A204.1 (cell line): ENCODE measurements at regions not wholly inside any gene's neighbourhood (a gene's known extent, or its start where the extent isn't known, plus 50 kb on each side); places are given as distances from the start of the nearest gene placed in this dataset.
"Not testable (repeated sequence)": the region's sequence is repeated elsewhere in the genome, so short reads cannot be mapped to it uniquely, and the experiment has no call there.

Experiments
- FAIRE-seq: peaks from 2 replicates; lab custom pipeline; 2012; peaks lifted over from hg19 to GRCh38; lab: Jason Lieb, UNC

- FAIRE-seq: not testable (repeated sequence)
Observed at GRCh38 chr2:109976319-109976718, 77.8 kb downstream of the LIMS3 start.

- FAIRE-seq: peak; percentile 3
Observed at GRCh38 chr2:109980754-109981153, 82.3 kb downstream of the LIMS3 start.

- not testable (repeated sequence) for FAIRE-seq
Observed at GRCh38 chr2:109986389-109987088, 88.1 kb downstream of the LIMS3 start.

DNA sequence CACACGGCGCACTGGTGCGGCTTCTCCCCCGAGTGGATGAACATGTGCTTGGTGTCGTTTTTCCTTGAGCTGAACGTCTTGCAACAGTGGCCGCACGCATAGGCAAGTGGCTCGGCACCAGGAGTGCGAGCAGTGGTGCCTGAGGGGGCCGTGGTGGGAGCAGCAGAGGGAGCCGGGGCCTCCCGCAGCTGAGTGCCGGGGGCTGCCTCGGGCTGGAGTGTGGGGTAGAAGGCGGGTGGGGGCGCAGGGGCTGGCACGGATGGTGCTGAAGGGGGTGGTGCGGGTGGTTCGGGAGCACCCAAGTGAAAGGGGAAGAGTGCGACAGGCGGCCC lies 88.6 kb downstream of the LIMS3 start:
- FAIRE-seq: not testable (repeated sequence)

DNA sequence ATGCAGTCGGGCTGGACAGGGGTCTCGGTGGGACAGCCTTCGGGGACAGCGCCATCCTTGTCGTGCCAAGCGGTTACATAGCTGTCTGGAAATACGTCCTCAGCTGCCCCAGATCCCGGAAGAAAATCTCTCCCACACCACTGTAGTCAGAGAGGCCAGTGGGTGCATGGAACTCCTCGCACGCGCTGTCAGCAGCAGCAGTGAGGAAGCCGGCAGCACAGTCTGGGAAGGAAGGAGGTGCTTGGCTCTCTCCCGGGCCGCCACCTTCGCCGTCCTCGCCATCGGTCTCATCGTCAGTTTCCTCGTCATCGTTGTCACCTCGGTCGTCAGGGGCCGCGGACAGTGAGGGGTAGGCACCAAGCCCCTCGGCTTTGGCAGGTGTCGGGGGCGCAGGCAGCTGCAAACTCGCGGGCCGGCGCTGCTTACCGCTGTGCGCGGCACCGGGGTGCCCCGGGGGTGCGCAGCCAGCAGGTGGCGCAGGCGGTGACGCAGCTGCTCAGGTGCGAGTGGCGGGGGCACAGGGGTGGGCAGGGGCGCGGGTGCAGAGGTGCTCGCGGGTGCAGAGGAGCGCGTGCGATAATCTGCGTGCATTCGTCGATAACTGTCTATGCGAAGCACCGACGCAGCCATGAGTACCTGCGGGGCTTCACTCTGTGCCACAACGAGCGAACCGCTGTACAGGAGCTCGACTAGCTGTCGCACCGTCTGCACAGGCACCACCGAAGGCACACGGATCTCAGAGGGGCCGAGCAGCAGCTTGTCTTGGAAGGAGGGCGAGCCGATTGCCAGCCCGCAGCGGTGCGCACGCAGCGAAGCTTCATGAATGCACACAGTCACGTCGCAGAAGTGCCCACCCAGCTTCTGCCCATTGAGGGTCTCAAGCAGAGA lies 89.2 kb downstream of the LIMS3 start:
- not testable (repeated sequence) for FAIRE-seq

GRCh38 chr2:109999395-109999794 lies 100.9 kb downstream of the LIMS3 start:
- not testable (repeated sequence) for FAIRE-seq

- FAIRE-seq: not testable (repeated sequence)
Observed at GRCh38 chr2:110002502-110002901, 104.0 kb downstream of the LIMS3 start.

DNA sequence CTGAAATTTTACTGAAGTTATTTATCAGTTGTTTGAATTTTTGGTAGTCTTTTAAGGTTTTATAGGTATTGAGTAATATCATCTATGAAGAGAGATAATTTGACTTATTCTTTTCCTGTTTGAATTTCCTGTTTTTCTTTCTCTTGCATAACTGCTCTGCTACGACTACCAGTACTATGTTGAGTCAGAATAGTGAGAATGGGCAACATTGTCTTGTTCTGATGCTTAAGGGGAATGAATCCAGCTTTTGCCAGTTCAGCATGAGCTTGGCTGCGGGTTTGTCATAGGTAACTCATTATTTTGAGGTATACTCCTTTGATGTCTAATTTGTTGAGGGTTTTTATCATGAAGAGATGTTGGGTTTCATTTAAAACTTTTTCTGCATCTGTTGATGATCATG lies 102.2 kb downstream of the MALL start:
- FAIRE-seq: not testable (repeated sequence)

DNA sequence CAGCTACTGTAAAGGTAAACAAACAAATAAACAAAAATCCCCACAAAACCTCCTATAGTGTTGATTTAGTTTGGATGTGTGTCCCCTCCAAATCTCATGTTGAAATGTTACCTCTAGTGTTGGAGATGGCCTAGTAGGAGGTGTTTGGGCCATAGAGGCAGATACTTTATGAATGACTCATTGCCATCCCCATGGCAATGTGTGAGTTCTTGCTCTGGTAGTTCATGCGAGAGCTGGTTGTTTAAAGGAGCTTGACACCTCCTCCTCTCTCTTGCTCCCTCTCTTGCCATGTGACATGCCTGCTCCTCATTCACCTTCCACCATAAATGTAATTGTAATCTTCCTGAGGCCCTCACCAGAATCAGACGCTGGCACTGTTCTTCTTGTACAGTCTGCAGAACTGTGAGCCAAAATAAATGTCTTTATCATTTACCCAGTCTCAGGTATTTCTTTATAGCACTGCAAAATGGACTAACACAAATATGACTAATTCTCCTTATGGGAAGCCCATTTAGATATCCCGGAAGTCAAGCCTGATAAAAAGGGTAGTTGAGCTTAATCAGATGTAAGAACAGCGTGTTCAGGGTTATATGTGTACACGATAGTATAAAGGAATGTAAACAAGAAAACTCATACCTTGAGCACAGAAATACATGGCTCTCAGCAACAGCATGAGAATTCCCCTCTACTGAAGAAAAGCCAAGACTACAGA lies 99.1 kb downstream of the MALL start:
- FAIRE-seq: not testable (repeated sequence)

GRCh38 chr2:110020269-110020668 lies 95.4 kb downstream of the MALL start:
- not testable (repeated sequence) for FAIRE-seq

GRCh38 chr2:110022278-110022677 lies 93.3 kb downstream of the MALL start:
- not testable (repeated sequence) for FAIRE-seq

DNA sequence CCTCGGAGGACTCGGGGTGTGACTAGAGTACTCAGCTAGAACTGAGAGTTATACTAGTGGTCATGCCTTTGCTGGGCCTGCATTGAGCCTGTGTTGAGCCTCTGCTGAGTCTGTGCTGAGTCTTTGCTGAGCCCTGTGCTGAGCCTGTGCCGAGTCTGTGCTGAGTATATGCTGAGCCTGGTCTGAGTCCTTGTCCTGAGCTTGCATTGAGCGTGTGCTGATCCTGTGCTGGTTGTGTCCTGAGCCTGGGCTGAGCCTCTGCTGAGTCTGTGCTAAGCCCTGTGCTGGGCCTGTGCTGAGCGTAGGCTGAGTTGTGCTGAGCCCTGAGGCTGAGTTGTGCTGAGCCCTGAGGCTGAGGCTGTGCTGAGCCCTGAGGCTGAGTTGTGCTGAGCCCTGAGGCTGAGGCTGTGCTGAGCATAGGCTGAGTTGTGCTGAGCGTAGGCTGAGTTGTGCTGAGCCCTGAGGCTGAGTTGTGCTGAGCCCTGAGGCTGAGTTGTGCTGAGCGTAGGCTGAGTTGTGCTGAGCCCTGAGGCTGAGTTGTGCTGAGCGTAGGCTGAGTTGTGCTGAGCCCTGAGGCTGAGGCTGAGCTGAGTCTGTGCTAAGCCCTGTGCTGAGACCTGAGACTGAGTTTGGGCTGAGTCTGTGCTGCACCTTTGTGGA lies 89.4 kb downstream of the MALL start:
- FAIRE-seq: not testable (repeated sequence)

GRCh38 chr2:110028411-110028810 lies 87.2 kb downstream of the MALL start:
- FAIRE-seq: not testable (repeated sequence)

GRCh38 chr2:110030894-110031293 lies 84.7 kb downstream of the MALL start:
- not testable (repeated sequence) for FAIRE-seq

GRCh38 chr2:110031722-110032327 lies 83.8 kb downstream of the MALL start:
- not testable (repeated sequence) for FAIRE-seq
